ENCODE measurements at regions not wholly inside any gene's neighbourhood (a gene's known extent, or its start where the extent isn't known, plus 50 kb on each side); places are given as distances from the start of the nearest gene placed in this dataset.
"Not testable (repeated sequence)": the region's sequence is repeated elsewhere in the genome, so short reads cannot be mapped to it uniquely, and the experiment has no call there.

DNA sequence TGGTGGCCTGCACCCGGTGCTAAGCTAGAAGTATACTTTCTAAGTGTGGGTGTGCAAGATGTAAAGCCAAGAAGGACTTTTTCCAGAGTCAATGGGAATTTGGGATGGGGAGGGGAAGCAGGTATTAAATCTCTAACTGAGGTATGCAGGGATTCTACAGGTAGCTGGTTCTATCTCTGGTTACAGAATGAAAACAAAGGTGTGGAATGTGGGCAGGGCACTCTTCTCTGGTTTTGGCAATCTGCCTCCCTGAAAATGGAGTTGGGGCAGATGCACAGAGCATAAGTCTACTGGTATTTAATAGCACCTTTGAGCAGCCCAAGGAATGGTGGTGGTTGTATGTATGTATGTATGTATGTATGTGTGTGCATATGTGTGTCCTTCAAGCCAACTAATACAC lies 66.7 kb upstream of the PPP1R12A start:
- Mint-ChIP-seq H3K36me3 (ENCODE audit: low read depth) (no peaks in the 10 kb centered on the region), H3K4me3 (no peak overlapping the region), H3K27ac (no peak overlapping the region), H3K9me3 (no peaks in the 10 kb centered on the region), H3K4me1 (peaks cover 8% of the 10 kb centered on the region), H3K27me3 (peaks cover 2% of the 10 kb centered on the region)
- POLR2A ChIA-PET: no interaction called here
- intact Hi-C loops (cut with micrococcal nuclease): no loop called here
- no peak for DNase-seq
- no peak for ATAC-seq (ENCODE audit: low read depth)
- TF ChIP-seq, protein P1, sequence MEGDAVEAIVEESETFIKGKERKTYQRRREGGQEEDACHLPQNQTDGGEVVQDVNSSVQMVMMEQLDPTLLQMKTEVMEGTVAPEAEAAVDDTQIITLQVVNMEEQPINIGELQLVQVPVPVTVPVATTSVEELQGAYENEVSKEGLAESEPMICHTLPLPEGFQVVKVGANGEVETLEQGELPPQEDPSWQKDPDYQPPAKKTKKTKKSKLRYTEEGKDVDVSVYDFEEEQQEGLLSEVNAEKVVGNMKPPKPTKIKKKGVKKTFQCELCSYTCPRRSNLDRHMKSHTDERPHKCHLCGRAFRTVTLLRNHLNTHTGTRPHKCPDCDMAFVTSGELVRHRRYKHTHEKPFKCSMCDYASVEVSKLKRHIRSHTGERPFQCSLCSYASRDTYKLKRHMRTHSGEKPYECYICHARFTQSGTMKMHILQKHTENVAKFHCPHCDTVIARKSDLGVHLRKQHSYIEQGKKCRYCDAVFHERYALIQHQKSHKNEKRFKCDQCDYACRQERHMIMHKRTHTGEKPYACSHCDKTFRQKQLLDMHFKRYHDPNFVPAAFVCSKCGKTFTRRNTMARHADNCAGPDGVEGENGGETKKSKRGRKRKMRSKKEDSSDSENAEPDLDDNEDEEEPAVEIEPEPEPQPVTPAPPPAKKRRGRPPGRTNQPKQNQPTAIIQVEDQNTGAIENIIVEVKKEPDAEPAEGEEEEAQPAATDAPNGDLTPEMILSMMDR (IDR thresholded peaks at IDR 0.05): no peak
- CTCF ChIA-PET: no interaction called here

DNA sequence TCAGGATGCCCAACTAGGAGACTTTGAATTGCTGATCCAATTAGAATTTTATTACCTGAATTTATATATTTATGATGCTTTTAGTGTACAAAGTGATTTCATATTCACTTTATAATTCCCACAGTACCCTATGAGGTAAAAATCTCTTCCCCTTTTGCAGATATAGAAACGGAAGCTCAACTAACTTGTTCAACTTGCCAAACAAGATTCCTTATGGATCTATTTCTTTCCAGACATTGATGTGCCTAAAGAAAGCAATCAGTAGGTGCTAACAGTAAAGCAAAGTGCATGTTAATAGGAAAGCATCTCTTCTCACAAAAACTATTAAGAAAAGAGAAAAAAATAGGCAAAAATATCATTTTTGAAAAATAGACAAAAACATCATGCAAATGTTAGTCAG lies 65.9 kb upstream of the PPP1R12A start:
- intact Hi-C loops (cut with micrococcal nuclease): no loop called here
- no peak overlapping the region for H3K4me3 Mint-ChIP-seq
- H3K27ac Mint-ChIP-seq: no peak overlapping the region
- CTCF ChIA-PET: no interaction called here
- no peaks in the 10 kb centered on the region for H3K9me3 Mint-ChIP-seq
- POLR2A ChIA-PET: no interaction called here
- H3K4me1 Mint-ChIP-seq: peaks cover 8% of the 10 kb centered on the region
- TF ChIP-seq, protein P1 (IDR thresholded peaks at IDR 0.05): no peak
- DNase-seq (no peak), ATAC-seq (ENCODE audit: low read depth) (no peak)
- H3K27me3 Mint-ChIP-seq: peaks cover 2% of the 10 kb centered on the region
- H3K36me3 Mint-ChIP-seq (ENCODE audit: low read depth): no peaks in the 10 kb centered on the region

DNA sequence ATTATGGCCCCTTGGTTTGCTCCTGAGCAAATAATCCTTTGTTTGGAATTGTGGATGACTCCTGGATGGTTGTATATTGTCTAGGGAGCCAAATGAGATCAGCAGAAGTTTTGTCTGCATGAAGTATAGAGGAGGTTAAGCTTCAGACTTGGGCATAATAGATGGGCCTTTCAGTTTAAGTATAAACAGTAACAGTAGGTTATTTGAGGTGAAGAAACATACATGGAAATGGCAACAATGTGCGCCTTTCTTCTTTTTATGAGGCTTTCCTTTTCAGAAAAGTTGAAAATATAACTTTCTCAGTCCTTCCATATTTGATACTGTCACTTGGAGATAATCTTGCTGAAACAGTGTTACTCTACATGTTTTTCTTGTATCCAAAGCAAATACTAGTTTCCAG lies 63.7 kb upstream of the PPP1R12A start:
- intact Hi-C loops (cut with micrococcal nuclease): no loop called here
- Mint-ChIP-seq H3K4me1 (peaks cover 8% of the 10 kb centered on the region), H3K27me3 (peaks cover 4% of the 10 kb centered on the region), H3K9me3 (no peaks in the 10 kb centered on the region), H3K27ac (no peak overlapping the region), H3K36me3 (ENCODE audit: low read depth) (no peaks in the 10 kb centered on the region), H3K4me3 (no peak overlapping the region)
- CTCF ChIA-PET: no interaction called here
- POLR2A ChIA-PET: no interaction called here
- ATAC-seq (ENCODE audit: low read depth) (no peak), DNase-seq (no peak)
- TF ChIP-seq, protein P1 (IDR thresholded peaks at IDR 0.05): no peak

DNA sequence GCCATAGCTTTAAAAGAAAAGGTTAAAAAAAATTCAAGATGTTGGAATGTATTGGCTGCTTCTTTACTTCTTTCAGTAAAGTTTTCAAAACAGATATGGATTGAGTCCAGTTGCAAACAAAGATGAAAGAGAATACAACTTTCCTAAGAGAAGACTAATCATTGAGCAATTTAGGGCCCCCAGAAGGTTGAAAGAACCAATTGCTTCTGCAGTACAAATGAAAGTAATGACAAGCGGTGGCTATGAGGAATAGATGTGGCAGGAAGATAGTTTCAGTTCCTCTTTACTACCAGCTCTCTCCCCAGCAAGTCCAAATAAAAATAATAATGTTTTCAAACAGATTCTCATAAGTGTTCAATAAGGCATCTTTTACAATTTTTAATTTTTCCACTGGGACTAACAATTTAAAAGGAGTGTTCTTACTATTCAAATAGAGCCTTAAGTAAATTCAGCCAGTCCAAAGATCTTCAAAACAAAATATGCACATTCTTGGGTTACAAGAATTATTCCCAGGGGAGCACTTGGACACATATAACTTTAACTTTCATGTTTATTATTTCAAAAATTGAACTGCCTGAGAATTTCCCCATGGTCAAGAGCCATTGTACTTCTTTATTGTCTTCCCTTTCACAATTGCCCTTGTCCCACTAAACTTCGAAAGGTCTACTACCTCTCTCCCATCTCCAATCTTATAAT lies 62.3 kb upstream of the PPP1R12A start:
- Mint-ChIP-seq H3K9me3 (no peaks in the 10 kb centered on the region), H3K27me3 (peaks cover 4% of the 10 kb centered on the region), H3K4me1 (peaks cover 8% of the 10 kb centered on the region), H3K27ac (no peak overlapping the region), H3K4me3 (no peak overlapping the region), H3K36me3 (ENCODE audit: low read depth) (no peaks in the 10 kb centered on the region)
- ChIA-PET CTCF (no interaction called here), POLR2A (no interaction called here)
- TF ChIP-seq, protein P1 (IDR thresholded peaks at IDR 0.05): no peak
- ATAC-seq (ENCODE audit: low read depth) (peak; percentile 64), DNase-seq (no peak)
- intact Hi-C loops (cut with micrococcal nuclease): no loop called here

DNA sequence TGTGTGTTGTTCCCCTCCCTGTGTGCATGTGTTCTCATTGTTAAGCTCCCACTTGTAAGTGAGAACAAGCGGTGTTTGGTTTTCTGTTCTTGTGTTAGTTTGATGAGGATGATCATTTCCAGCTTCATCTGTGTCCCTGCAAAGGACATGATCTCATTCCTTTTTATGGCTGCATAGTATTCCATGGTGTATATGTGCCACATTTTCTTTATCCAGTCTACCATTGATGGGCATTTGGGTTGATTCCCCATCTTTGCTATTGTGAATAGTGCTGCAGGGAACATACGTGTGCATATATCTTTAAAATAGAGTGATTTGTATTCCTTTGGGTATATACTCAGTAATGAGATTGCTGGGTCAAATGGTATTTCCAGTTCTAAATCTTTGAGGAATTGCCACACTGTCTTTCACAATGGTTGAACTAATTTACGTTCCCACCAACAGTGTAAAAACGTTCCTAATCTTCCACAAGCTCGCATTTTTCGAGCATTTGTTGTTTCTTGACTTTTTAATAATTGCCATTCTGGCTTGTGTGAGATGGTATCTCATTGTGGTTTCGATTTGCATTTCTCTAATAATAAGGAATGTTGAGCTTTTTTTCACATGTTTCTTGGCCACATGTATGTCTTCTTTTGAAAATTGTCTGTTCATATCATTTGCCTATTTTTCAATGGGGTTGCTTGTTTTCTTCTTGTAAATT lies 60.6 kb upstream of the PPP1R12A start:
- ATAC-seq (ENCODE audit: low read depth); intact Hi-C loops (cut with micrococcal nuclease); H3K4me1 Mint-ChIP-seq; H3K27me3 Mint-ChIP-seq; H3K4me3 Mint-ChIP-seq; CTCF ChIA-PET; POLR2A ChIA-PET; H3K36me3 Mint-ChIP-seq (ENCODE audit: low read depth); H3K9me3 Mint-ChIP-seq; DNase-seq; H3K27ac Mint-ChIP-seq: not testable (repeated sequence)

Measured in activated B cell treated with CpG ODN at 0.5 μM for 24 hours (primary cell).